ENCODE measurements at regions not wholly inside any gene's neighbourhood (a gene's known extent, or its start where the extent isn't known, plus 50 kb on each side); places are given as distances from the start of the nearest gene placed in this dataset.

DNA sequence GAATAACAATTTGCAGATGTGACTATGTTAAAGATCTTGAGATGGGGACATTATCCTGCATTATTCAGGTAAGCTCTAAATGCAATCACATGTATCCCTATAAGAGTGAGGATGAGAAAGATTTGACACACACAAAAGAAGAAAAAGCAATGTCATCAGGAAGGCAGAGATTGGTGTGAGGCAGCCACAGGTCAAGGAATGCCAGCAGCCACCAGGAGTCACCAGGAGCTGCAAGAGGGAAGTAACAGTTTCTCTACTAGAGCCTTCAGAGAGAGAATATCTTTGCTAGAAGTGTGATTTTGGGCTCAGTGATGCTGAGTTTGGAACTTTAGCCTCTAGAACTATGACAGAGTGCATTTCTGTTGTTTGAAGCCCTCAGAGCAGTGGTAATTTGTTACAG is 700.3 kb upstream of the SEMA3D start:
- TF ChIP-seq, protein P1, sequence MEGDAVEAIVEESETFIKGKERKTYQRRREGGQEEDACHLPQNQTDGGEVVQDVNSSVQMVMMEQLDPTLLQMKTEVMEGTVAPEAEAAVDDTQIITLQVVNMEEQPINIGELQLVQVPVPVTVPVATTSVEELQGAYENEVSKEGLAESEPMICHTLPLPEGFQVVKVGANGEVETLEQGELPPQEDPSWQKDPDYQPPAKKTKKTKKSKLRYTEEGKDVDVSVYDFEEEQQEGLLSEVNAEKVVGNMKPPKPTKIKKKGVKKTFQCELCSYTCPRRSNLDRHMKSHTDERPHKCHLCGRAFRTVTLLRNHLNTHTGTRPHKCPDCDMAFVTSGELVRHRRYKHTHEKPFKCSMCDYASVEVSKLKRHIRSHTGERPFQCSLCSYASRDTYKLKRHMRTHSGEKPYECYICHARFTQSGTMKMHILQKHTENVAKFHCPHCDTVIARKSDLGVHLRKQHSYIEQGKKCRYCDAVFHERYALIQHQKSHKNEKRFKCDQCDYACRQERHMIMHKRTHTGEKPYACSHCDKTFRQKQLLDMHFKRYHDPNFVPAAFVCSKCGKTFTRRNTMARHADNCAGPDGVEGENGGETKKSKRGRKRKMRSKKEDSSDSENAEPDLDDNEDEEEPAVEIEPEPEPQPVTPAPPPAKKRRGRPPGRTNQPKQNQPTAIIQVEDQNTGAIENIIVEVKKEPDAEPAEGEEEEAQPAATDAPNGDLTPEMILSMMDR (IDR thresholded peaks at IDR 0.05; ENCODE audit: insufficient read depth, low read length): no peak
- no peak for TF ChIP-seq GABPA (IDR thresholded peaks at IDR 0.05; ENCODE audit: low read depth)
- TF ChIP-seq, protein P2, sequence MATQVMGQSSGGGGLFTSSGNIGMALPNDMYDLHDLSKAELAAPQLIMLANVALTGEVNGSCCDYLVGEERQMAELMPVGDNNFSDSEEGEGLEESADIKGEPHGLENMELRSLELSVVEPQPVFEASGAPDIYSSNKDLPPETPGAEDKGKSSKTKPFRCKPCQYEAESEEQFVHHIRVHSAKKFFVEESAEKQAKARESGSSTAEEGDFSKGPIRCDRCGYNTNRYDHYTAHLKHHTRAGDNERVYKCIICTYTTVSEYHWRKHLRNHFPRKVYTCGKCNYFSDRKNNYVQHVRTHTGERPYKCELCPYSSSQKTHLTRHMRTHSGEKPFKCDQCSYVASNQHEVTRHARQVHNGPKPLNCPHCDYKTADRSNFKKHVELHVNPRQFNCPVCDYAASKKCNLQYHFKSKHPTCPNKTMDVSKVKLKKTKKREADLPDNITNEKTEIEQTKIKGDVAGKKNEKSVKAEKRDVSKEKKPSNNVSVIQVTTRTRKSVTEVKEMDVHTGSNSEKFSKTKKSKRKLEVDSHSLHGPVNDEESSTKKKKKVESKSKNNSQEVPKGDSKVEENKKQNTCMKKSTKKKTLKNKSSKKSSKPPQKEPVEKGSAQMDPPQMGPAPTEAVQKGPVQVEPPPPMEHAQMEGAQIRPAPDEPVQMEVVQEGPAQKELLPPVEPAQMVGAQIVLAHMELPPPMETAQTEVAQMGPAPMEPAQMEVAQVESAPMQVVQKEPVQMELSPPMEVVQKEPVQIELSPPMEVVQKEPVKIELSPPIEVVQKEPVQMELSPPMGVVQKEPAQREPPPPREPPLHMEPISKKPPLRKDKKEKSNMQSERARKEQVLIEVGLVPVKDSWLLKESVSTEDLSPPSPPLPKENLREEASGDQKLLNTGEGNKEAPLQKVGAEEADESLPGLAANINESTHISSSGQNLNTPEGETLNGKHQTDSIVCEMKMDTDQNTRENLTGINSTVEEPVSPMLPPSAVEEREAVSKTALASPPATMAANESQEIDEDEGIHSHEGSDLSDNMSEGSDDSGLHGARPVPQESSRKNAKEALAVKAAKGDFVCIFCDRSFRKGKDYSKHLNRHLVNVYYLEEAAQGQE (IDR thresholded peaks at IDR 0.05; ENCODE audit: insufficient replicate concordance, low read depth): no peak

All from HL-60 (cell line).